ENCODE measurements at regions not wholly inside any gene's neighbourhood (a gene's known extent, or its start where the extent isn't known, plus 50 kb on each side); places are given as distances from the start of the nearest gene placed in this dataset.

GRCh38 chr13:106819413-106820180 lies 251.7 kb upstream of the ARGLU1 start:
- no peak for DNase-seq

GRCh38 chr13:106818971-106819370 lies 251.0 kb upstream of the ARGLU1 start:
- DNase-seq, result no peak

- DNase-seq, result no peak
Observed at GRCh38 chr13:106815545-106815944, 247.6 kb upstream of the ARGLU1 start.

GRCh38 chr13:106814463-106814862 lies 246.5 kb upstream of the ARGLU1 start:
- no peak for DNase-seq

- DNase-seq, result no peak
Observed at GRCh38 chr13:106810069-106810468, 242.1 kb upstream of the ARGLU1 start.

- DNase-seq, result no peak
Observed at GRCh38 chr13:106804991-106805390, 237.1 kb upstream of the ARGLU1 start.

DNA sequence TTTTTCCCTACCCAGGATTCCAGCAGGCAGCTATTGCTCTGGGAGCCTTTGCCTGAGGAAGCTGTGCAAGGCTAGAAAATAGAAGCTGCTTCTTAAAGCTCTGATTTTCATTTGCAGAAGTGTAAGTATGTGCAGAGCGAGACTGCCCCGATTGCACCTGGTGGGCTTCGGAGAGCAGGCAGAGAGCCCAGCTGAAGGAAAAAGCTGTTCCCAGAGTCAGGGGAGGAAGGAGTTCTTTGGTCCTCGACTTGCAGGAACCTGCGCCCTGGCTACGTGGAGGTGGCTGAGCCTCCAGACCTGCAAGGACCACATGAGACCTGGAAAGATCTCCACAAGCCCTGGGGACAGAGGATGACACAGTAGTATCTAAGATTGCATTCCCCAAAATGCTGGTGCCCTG lies 235.0 kb upstream of the ARGLU1 start:
- DNase-seq, result no peak

- DNase-seq, result no peak
Observed at GRCh38 chr13:106799781-106800335, 231.9 kb upstream of the ARGLU1 start.

GRCh38 chr13:106797081-106797640 lies 229.2 kb upstream of the ARGLU1 start:
- DNase-seq, result no peak

- no peak for DNase-seq
Observed at GRCh38 chr13:106796280-106797047, 228.5 kb upstream of the ARGLU1 start.

DNA sequence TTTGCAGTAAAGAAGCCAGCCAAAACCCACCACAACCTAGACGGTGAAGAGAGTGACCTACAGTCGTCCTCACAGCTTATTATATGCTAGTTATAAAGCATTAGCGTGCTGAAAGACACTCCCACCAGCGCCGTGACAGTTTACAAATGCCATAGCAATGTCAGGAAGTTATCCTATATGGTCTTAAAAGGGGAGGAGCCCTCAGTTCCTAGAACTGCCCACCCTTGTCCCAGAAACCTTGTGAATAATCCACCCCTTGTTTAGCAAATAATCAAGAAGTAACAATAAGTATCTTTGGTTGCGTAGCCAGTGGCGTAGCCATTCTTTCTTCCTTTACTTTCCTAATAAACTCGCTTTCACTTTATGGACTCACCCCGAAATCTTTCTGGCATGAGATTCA lies 227.9 kb upstream of the ARGLU1 start:
- DNase-seq, result no peak

DNA sequence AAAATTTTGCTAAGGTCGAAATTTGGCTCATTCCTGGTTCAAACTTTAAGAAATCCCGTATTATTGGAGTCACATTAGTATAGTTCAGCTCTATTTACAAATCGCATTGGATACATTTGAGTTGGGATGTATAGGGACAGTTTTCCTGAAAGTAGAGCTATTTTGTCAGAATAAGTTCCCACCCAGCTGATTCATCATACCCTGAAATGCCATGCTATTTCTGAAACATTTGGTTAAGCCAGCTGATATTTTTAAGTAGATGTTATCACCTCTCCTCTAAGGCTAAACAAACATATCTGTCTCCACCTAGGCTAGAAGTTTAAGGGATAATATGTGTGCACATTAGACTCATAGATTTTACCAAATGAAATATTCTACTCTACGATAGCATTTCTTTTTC lies 226.2 kb upstream of the ARGLU1 start:
- no peak for DNase-seq

GRCh38 chr13:106789911-106790310 lies 222.0 kb upstream of the ARGLU1 start:
- DNase-seq, result no peak

GRCh38 chr13:106786006-106786563 lies 218.1 kb upstream of the ARGLU1 start:
- DNase-seq, result no peak

DNA sequence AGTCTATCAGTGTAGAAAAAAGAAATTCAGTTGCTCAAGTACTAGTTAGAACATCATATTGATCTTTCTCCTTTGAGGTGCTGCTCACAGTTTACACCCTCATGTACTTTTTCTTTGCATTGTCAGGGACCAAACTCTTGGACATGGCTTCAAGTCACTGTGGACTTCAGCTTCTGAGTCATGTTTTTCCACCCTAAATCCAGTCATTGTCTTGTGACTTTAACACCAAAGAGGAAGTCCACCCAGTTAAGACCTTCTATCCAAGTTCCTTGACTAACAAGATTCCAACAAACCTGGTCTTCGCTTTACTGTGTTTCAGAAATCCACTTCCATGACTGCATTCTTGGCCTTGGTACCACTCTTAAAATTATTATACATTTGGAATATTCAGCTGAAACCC lies 206.7 kb upstream of the ARGLU1 start:
- DNase-seq, result no peak

DNA sequence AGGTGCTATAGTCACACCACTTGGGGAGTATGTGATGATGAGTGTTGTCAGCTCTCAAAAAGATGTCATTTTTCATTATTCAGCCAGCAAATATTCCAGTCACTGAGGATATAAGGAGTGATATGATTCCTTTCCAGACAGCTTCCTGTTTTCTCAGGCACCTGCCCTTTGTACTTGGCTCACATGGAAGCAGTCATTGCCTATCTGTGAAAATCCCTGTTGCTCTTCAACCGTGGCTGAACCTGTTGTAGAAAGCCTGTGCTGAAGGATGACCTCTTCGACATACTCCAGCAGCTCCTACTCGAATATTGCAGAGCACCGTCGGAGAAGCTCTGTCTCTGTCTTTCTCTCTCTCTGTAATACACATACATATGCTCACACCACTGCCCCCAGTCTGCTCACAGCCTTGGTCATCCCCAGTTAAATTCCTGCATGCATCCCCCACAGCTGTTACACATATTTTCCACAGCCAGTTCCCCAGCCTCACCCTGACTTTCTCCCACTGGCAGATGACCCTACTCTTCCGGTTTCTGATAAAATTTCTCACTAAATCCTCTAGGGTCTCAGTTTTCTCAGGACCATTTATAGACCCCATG lies 204.2 kb upstream of the ARGLU1 start:
- no peak for DNase-seq

GRCh38 chr13:106768991-106769390 lies 201.1 kb upstream of the ARGLU1 start:
- DNase-seq, result no peak

DNA sequence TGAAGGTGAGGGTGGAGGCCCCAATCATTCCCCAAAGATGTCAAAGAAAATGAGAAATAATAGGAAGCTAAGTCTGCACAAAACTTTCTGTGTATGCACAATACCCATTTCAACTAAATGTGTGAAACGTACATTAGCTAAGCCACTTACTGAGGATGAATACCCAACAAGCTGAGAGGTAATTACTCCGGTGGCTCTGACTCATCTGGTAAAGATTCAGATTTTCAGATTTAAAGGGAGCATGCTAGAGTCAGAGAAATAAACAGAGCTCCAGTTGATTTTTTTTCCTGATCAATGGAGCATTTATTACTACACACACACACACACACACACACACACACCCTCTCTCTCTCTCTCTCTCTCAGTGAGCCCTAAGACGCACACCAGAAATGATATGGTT lies 194.8 kb upstream of the ARGLU1 start:
- no peak for DNase-seq

DNA sequence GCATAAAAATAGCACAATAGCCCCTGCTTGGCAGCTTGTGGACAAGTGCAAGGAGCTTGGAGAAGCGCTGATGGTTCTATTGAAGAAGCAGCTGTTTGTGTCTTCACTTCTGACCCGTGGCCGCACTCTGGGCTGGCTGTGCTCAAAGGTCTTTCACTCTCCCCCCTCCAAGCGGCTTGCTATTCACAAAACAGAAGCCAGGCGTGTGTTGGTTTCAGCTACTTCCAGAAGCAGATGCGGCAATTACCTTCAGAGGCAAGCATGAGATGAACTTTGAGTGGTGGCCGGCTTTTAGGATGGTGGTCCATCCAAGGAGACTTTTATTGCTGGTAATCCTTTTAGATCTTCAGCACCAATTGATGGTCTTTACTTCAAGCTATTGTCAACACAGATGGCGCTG lies 188.5 kb upstream of the ARGLU1 start:
- DNase-seq, result no peak

- no peak for DNase-seq
Observed at GRCh38 chr13:106755542-106755941, 187.6 kb upstream of the ARGLU1 start.

GRCh38 chr13:106753251-106753650 lies 185.3 kb upstream of the ARGLU1 start:
- no peak for DNase-seq

DNA sequence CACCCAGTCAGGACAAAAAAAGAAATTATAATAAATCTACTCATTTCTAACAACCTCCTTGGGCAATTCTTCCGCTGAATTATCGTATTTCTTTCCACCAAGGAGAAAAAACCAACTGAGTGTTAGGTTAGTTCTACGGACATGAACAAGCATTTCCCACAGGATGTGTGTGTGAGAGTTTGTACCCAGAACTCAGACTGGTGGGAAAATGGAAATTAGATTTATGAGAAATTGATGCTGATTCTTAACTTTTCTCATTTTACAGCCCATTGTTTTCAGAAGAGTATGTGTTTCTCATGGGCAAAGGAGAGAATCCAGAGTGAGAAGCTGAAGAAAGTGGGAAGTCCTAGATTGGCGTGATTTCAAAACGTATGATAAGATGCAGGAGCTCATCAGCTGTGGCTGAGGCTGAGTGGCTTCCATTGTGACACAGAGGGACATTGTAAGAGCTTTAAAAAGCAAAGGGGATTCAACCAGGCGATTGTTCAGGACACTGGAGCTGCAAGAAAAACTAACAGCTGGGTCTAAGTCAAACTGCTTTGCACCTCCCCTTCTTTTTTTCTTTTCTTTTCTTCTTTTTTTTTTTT lies 184.7 kb upstream of the ARGLU1 start:
- DNase-seq, result no peak

DNA sequence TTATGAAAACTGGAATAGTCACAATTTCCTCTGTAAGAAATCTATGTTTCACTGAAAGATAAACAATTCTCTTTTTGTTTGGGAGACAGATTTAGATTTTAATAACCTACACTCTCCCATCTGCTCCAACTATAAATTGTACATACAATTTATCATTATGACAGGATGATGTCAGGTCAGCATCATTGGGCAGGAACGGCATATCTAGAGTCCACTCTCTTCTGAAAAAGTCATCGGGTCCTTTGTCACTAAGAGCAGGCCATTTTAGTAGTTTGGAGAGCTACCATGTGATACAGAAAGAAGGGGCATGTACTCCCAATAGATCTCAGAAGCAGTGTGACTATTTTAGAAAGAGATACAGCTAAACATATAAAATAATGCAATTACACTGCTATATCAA lies 180.8 kb upstream of the ARGLU1 start:
- no peak for DNase-seq
